Peyer's patch (tissue), 4 donors: ENCODE measurements at regions not wholly inside any gene's neighbourhood (a gene's known extent, or its start where the extent isn't known, plus 50 kb on each side); places are given as distances from the start of the nearest gene placed in this dataset.

ENCODE experiments used
- POLR2A ChIP-seq, 2 donors: fragments of 450-650 bp; IDR thresholded peaks; one replicate each; pipeline ENCODE4 v1.5.1; 2017; ENCODE audit warnings: antibody characterized with exemption in 2 of 2, mild to moderate bottlenecking in 2 of 2, moderate library complexity in 2 of 2
- TF ChIP-seq, protein P1 (sequence below), 6 experiments: fragments of 450-650 bp in 4 of 6; fragments of 200-600 bp in 2 of 6; sonication (generic) in 1 of 6; IDR thresholded peaks; one replicate each; pipeline ENCODE4 v1.5.1; 2017 to 2019; ENCODE audit warnings: antibody characterized with exemption in 6 of 6, mild to moderate bottlenecking in 3 of 6, moderate library complexity in 1 of 6

DNA sequence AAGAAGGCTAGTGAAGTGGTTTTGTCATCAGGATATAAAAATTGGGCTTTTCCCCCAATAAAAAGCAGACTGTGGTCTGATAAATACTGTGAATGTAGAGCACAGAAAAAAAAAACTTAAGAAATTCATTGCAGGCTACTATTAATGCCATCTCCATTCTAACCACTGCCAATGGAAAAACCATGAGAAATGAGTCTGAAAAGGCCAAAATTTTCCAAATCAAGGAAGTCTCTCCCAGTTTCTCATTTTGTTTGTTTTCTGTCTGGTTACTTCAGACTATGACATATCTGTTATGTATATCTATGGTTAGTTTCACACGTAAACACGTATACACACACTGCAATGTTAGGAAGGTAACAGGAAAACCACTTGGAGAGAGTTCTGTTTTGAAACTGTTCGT is 193.6 kb upstream of the TSC22D1 start:
- TF ChIP-seq POLR2A (IDR thresholded peaks at IDR 0.05), result no peak
- TF ChIP-seq, protein P1, sequence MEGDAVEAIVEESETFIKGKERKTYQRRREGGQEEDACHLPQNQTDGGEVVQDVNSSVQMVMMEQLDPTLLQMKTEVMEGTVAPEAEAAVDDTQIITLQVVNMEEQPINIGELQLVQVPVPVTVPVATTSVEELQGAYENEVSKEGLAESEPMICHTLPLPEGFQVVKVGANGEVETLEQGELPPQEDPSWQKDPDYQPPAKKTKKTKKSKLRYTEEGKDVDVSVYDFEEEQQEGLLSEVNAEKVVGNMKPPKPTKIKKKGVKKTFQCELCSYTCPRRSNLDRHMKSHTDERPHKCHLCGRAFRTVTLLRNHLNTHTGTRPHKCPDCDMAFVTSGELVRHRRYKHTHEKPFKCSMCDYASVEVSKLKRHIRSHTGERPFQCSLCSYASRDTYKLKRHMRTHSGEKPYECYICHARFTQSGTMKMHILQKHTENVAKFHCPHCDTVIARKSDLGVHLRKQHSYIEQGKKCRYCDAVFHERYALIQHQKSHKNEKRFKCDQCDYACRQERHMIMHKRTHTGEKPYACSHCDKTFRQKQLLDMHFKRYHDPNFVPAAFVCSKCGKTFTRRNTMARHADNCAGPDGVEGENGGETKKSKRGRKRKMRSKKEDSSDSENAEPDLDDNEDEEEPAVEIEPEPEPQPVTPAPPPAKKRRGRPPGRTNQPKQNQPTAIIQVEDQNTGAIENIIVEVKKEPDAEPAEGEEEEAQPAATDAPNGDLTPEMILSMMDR (IDR thresholded peaks at IDR 0.05), result no peak
